ENCODE measurements at regions not wholly inside any gene's neighbourhood (a gene's known extent, or its start where the extent isn't known, plus 50 kb on each side); places are given as distances from the start of the nearest gene placed in this dataset.
"Not testable (repeated sequence)": the region's sequence is repeated elsewhere in the genome, so short reads cannot be mapped to it uniquely, and the experiment has no call there.

DNA sequence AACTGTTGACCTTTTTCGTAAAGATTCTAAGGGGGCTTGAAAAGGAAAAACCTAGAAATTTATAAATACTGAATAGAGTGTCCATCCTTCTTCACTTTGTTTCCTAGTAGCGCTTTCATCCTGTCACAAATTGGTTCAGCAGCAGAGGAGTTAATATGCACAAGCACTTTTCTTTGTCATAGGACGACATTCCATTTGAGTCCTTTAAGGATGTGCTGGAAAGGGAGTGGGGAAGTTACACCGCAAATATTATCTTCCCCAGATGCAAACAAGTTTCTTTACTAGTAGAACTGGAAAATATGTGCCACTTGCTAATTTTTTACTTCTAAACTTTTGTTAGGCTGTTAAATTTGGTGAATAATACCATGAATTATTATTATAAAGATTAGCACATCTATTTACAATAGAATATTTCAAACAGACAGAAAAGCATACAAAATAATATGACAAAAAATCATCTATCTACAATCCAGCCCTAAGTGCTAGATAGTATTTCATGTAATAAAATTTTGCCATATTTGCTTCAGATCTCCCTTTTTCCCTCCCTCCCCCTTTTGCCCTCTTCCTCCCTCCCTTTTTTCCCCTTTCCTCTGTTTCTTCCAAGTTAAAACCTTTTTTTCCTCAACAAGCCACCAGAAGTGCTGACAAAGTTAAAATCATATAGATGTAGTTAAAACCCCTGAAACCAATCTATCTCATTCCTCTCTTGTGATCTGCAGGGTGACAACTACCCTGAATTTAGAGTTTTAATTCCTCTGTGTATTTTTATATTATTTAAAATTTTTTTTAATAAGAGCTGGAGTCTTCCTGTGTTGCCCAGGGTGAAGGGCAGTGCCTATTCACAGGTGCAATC lies 50.5 kb upstream of the MAP4K3 start:
- no peak for DNase-seq

DNA sequence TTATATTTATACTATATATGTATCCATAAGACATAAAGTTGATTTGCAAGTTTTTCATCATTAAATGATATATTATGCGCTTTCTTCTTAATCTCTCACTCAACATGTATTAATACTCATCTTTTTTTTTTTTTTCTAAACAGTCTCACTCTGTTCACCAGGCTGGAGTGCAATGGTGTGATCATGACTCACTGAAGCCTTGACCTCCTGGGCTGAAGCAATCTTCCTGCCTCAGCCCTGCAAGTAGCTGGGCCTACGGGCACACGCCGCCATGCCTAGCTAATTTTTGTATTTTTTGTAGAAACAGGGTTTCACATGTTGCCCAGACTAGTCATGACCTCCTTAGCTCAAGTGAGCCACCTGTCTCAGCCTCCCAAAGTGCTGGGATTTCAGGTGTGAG lies 51.4 kb upstream of the MAP4K3 start:
- DNase-seq = no peak

DNA sequence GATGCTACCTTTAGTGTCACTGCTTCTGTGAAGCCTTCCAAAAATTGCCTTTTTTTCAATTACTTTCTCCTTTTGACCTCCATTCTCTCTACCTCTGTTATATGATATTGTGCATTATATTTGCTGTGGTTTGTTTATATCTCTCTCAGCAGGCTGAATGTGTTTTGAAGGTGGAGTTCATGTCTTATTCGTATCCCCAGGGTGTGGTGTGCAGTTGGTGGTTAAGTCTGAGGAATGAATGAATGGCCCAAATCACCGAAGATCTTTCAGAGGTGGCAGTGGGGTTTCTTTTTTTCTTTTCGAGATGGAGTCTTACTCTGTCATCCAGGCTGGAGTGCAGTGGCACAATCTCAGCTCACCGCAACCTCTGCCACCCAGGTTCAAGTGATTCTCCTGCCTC lies 53.5 kb upstream of the MAP4K3 start:
- no peak for DNase-seq

DNA sequence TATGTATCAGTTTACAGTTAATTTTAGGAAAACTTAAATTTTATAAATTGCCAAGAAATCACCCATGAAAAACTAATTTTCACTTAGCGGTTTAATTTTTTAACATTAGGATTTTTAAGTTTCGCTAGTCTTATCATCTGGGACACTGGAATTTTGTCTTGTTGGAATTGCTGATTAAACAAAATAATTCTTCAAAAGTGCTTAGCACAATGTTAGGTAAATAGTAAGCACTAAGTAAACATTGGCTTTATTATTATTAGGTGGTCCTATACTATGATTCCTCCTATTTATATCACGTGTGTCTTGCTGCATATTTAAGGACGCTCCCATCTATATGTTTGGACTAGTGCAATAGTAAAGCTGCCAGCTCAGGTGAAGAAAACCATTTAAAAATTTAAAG lies 54.6 kb upstream of the MAP4K3 start:
- no peak for DNase-seq

DNA sequence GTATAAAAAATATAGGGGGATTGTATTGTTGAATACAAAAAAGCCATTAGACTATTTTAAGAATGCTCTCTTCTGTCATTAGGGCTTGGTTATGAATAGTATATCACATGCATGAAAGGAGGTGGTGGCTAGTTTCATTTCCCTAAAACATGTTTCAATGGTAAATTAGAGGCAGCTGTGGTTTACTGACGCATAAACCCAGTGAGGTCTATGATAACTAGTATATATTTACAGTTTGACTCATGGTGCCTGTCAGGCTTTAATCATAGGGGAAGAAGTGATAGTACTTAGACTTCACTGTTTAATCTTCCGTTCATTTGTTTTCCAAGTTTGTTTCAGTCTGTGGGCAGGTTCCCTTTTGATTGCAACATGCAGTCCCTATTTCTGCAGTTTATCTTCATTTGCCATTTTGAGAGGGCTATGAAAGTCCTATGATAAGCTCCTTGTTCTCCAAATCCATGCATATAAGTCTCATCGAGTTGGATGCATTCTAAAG lies 55.1 kb upstream of the MAP4K3 start:
- DNase-seq = no peak

DNA sequence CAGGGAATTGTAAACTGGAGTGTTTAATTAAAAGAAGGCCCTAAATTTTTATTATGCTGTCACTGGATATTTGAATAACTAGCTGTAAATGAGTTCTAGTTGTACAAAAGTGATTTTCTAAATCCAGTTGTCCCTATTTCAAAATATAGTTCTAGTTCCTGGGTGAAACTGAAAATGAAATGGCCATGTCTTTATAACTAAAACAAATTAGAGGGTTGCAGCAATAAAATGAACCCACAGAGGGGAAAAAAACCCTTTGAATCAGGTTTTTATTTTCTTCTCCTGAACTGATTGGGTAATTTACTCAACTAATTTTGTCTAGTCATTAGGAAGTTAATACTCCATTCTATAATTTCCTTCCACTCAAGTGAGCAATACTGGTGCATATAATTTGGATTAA lies 55.6 kb upstream of the MAP4K3 start:
- DNase-seq = no peak

DNA sequence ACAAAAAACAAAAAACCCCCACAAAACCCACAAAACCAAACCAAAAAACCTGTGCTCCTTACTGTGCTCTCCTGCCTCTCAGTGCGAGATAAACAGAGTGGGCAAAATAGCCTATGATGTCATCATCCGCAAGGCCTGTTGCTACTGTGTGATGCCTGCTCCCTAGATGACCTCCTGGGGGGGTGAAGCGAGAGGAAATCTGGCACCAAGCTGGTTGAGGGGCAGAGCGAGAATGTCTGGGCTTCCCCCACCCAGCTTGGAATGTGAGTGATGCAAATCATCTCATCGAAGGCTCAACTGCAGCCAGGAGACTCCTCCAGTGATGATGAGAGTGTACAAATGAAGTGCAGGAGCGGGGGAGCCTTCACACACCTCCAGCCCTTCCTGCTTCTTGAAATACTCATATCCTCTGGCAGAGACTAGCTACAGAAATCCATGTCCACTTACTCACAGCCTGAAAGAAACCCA lies 57.7 kb upstream of the MAP4K3 start:
- DNase-seq = no peak

DNA sequence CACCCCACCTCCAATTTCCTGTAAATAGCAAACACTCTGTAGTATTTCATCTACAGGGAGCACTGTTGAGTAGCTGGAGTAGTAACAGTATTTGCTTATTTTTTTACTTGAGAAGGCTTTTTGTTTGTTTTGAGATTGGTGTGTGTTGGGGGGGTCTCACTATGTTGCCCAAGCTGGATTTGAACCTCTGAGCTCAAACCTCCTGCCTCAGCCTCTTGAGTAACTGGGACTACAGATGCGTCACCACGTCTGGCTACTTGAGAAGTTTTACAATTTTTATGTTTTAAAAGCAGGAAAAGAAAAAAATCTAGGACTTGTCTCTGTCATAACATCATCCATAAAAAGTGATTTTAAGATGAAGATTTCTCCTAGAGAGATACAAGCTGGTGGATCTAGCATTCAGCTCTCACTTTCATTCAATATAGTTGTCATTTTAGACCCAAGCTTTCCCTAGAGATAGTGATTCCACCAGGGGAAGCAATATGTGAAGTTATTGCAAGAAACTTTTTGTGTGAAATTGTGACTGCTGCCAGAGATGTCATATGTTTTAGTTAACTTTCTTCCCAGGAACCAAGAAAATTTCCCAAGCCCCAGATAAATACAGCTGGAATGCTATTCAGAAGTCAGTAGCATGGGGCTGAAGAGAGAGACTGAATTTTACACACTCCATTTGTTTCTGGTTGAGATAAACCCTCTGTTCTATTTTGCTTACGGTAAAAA lies 60.2 kb upstream of the MAP4K3 start:
- no peak for DNase-seq

DNA sequence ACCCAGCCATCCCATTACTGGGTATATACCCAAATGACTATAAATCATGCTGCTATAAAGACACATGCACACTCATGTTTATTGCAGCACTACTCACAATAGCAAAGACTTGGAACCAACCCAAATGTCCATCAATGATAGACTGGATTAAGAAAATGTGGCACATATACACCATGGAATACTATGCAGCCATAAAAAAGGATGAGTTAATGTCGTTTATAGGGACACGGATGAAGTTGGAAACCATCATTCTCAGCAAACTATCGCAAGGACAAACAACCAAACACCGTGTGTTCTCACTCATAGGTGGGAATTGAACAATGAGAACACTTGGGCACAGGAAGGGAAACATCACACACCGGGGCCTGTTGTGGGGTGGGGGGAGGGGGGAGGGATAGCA lies 61.1 kb upstream of the MAP4K3 start:
- not testable (repeated sequence) for DNase-seq

DNA sequence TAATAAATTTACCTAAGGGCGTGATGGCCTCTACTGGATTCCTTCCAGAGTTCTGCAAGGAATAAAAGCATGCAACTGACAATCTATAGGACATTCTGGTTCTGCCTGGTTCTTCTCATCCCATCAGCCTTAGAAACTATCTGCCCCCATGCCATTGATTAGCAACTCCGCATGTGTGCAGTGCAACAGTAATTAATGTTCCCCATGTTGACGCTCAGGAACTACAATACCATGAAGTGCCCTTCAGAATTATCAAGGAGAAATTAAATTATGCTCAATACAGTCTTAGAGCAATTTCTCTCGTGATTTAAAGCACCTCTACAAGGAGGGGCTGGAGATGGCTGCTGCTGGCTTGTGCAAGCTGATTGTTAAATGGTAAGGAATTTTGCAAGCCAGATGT lies 61.7 kb upstream of the MAP4K3 start:
- DNase-seq = no peak

DNA sequence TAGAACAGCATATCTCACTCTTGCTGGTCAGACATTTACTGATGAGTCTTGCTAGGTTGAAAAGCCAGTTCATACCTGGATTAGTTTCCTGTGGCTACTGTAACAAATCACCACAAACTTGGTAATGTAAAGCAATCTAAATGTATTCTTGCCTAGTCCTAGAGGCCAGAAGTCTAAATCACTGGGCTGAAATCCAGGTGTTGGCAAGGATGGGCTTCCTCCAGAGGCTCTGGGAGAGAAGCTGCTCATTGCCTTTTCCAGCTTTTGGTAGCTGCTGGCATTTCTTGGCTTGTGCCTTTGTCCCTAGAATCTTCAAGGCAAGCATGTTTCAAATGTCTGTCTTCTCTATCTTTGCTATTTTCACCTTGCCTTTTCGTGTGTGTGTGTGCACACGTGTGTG lies 62.3 kb upstream of the MAP4K3 start:
- peak; percentile 12 to 77 for DNase-seq

DNA sequence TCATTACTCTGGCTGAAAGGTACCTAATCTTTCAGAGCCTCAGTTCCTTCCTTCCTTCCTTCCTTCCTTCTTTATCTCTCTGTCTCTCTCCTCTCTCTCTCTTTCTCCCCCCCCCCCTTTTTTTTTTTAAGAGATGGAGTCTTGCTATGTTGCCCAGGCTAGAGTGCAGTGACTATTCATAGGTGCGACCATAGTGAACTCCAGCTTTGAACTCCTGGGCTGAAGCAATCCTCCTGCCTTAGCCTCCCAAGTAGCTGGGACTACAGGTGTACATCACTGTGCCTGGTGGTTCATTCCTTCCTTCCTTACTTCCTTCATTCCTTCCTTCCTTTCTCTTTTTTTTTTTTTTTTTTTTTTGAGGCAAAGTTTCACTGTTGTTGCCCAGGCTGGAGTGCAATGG lies 64.3 kb upstream of the MAP4K3 start:
- no peak for DNase-seq

DNA sequence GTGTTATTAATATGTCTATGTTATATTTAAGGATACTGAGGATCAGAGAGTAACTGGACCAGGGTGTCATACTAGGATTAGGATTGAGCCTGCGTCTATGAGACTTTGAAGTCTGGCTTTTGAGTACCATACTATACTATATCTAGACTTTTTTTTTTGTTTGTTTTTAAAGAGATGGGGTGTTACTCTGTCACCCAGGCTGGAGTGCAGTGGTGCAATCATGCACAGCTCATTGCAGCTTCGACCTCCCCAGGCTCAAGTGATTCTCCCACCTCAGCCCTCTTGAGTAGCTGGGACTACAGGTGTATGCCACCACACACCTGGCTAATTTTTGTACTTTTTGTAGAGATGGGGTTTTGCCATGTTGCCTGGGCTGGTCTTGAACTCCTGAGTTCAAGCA lies 66.2 kb upstream of the MAP4K3 start:
- no peak for DNase-seq

DNA sequence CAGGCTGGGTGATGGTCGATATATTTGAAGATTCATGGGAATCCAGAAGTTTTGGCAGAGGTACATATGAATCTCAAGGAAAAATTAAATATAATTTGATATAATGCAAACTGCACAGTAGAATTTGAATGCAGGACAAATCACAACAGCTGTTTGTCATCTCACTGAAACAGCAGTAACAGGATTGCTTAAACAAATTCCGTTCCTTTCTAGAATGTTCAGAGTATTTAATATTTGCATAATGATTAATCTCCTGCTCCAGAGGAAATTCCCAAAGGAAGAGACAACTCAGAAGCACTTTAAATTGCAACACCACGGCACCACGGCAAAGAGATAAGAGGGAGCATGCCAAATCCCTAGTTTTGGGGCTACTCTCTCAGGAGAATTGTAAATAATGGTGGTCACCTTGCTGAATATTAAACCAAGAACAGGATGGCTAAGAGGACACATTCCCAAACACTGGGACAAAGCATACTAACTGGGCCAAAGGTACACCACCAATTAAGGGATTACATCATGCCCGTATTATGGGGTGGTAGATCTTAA lies 67.8 kb upstream of the MAP4K3 start:
- no peak for DNase-seq

DNA sequence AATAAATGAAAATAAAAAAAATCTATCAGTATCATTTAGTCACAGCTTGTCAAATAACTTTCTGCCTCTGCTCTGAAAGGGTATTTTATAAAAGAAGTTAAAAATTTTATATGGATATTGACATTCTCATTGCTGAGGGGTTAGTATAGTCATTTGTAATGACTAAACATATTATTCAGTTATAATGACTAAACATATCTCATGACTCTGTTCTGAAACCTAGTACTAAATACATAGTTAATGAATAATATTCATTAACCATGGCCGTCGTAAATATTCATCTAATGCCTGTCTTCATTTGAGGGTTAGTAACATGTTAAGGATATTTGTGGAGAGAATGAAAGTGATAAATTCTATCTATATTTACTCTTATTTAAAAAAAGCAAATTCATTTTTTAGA lies 69.1 kb upstream of the MAP4K3 start:
- DNase-seq = no peak

DNA sequence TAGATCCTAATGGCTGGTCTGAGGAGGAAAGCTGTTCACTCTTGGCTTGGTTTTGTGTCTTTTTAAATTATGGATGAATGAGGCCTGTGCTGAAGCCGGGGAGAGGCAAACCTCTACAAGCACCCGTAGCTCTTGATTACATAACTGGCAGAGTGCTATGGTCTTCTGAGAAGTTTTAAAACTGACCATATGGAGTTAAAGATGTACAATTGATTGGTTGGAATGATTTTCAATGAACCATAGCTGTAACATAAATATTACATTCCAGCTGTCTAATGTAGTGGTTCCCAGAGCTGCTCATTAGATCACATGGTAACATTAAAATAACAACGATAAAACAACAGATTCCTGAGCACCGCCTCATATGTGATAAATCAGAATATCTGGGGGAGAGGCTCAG lies 71.1 kb upstream of the MAP4K3 start:
- DNase-seq = peak in 1 of 2 experiments; percentile 51

DNA sequence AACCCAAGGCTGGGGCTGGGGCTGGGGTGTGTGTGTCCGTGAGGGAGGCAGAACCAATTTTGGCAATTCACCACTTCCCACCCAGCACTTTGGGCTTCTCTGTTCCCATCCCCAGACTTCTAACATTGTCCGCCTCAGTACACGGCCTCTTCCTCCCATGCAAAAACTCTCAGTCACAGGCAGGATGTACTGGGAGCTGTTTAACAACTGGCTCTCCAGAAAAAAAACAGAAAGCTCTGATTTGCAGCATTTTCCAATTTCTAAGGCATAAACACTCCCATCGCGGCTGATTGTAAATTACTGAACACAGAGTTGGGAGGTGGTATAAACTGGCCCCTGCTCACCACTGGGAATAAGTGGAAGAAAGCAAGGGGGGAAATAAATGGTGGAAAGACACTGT lies 73.1 kb upstream of the MAP4K3 start:
- no peak for DNase-seq

DNA sequence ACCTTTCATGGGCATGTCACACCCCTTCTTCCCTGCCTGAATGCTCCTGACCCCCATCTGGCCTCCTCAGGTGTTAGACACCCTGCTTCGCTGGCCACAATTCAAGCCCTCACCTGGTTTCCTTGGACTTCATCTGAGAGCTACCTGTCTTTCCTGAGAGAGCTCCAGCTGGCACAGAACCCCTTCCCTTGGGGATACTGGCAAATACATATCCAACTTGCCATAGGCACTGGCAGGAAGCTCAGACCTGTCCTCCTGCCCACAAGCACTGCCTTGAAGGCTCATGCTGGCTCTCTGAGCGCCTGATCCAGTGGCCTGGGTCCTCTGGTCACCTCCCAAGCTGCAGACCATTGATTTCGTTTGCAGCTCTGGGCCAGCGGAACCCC lies 74.1 kb upstream of the MAP4K3 start:
- DNase-seq = peak in 1 of 2 experiments; percentile 24

DNA sequence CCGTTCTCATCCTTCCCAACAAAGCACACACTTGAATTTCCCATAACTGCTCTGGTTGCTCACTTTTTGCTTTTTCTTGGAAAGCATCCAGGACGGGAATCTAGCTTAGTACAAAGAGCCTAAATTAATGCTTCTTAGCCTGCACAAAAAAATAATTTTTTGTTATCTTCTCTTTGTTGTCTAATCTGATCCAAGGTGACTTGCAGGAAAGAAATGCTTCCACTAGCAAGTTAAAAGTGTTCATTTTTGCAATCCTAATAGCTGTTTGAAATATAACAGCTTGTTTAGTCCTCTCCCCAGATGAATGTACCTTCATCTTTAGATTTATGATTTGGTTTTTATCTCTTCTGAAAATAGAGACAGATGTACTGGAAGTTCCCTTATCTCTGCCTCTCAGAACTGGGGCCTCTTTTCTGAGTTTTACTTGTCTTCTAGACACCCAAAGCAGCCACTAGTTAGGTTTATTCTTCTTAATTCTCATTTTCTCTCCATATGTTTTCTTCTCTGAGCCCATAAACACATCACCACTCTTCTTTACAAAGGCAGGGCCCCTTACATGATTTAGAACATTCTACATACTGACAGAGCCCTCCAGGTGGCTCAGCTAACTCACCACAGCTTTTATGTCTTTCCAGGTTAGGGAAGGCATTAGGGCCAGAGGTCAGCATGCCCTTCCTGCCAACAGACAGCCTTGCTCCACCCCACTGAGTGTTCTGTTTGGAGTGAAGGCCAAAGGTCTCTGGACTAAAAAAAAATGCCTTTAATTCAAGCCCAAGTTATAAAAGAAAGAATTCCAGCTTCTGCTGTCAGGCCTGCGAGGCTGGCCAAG lies 74.7 kb upstream of the MAP4K3 start:
- peak in 1 of 2 experiments; percentile 24 for DNase-seq

DNA sequence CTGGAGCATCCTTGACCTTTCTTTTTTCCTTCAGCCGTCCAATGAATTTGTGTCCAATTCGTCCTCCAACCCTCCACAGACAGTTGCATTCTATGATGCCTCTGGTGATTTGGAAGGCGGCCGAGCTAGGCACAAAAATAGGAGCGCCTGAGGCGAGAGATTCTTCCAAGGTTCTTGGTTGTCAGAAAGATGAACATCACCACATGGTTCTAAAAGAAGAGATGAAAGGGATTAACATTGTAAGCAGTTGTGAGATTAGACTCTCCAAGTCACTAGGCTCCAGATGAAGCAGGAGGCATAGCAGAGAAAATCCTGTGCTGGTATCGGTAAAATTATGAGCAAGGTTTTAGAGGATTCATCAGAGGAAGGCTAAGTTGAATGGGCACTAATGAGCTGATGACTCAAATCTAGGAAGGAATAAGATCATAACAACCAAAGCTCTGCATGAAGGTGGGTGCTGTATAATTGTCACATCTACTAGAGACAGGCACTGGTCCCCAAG lies 75.4 kb upstream of the MAP4K3 start:
- no peak for DNase-seq

DNA sequence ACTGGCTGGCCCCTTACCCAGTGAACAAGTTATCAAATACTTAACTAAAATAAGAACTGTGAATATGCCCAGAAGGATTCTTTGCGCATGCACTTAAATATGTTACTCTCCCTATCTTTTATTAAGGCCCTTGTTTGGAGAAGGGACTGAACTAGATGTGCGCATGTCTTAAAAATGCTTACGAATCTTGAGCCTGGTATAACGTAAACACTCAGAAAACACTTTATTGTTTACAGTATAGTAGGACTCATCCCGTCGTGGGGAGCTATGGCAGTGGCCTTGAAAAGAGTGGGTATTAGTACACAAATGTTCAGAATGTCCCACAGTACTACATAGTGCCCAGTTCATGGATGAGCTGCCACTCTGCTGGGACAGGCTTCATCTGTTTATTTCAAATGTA lies 75.9 kb upstream of the MAP4K3 start:
- no peak for DNase-seq

DNA sequence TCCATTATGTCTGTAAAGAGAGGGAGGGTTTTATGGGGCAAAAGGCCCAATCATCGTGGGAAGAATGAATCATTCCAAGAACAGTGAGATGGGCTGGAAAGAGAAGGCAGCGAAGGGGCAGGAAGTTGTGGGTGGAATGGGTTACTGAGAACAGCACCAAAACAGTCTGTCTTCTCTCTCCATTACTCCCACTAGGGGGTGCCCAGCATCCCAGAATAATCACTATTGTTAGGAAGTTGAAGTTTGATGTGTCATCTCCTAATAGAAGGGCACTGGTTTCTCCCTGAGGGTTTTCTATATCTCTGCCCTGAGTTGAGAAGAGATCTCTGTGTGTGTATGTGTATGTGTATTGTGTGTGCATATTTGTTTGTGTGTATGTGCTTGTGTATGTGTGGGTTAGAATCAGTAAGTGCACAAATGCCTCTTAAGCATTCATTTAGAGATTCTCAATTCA lies 76.6 kb upstream of the MAP4K3 start:
- peak in 1 of 2 experiments; percentile 70 for DNase-seq

DNA sequence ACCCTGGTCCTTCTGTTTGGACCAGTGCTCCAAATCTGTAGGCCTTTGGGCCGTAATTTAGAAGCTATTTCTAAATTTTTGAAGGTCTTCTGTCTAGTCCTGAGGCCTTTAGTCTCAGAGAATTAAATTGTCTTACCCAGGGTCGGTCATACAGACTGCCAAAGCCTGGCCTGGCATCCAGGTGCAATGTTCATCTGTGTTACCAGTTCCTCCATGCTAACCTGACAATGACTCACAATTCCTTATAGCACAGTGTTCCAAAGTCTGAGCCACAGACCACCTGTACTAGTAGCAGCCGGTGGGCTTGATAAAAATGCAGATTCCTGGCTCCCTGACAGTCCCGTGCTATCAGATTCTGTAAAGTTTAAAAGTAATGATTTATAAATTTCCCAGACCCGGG lies 77.7 kb upstream of the MAP4K3 start:
- no peak for DNase-seq

Measured in NCI-H446 (cell line).